HepG2 (cell line): ENCODE measurements at regions not wholly inside any gene's neighbourhood (a gene's known extent, or its start where the extent isn't known, plus 50 kb on each side); places are given as distances from the start of the nearest gene placed in this dataset.

ENCODE experiments used
- CTCF ChIP-seq: sonication (generic); formaldehyde crosslinking; IDR thresholded peaks from 2 replicates; pipeline ENCODE4 v1.5.0; 2020; ENCODE audit warnings: mild to moderate bottlenecking, missing genetic modification reagents, moderate library complexity
- ELK4 ChIP-seq: sonication (generic); formaldehyde crosslinking; IDR thresholded peaks from 2 replicates; pipeline ENCODE4 v1.9.0; 2021; ENCODE audit warnings: missing genetic modification reagents, borderline replicate concordance
- FLYWCH1 ChIP-seq: sonication (generic); formaldehyde crosslinking; IDR thresholded peaks from 2 replicates; pipeline ENCODE4 v1.8.1; 2023; ENCODE audit warnings: mild to moderate bottlenecking, missing genetic modification reagents
- KLF9 ChIP-seq: IDR thresholded peaks from 2 replicates; pipeline ENCODE4 v1.6.1; 2016; ENCODE audit warnings: low read depth
- ZNF414 ChIP-seq: sonication (generic); formaldehyde crosslinking; IDR thresholded peaks from 2 replicates; pipeline ENCODE4 v1.5.0; 2020; ENCODE audit warnings: missing genetic modification reagents
- ZNF7 ChIP-seq: IDR thresholded peaks from 2 replicates; pipeline ENCODE4 v1.6.1; 2016; ENCODE audit warnings: missing biosample characterization, missing genetic modification reagents
- TF ChIP-seq, protein P1 (sequence below), 2 experiments: IDR thresholded peaks; 2 replicates each; pipeline ENCODE4 v1.6.1; 2011 to 2012; ENCODE audit warnings: low read length in 2 of 2, borderline replicate concordance in 1 of 2, low read depth in 1 of 2, mild to moderate bottlenecking in 1 of 2, moderate library complexity in 1 of 2

- TF ChIP-seq ELK4 (CRISPR knock-in tag) (no peak), ZNF7 (CRISPR knock-in tag) (no peak), ZNF414 (CRISPR knock-in tag) (no peak), FLYWCH1 (no peak), KLF9 (CRISPR knock-in tag) (no peak), CTCF (CRISPR knock-in tag) (no peak)
- TF ChIP-seq, protein P1, sequence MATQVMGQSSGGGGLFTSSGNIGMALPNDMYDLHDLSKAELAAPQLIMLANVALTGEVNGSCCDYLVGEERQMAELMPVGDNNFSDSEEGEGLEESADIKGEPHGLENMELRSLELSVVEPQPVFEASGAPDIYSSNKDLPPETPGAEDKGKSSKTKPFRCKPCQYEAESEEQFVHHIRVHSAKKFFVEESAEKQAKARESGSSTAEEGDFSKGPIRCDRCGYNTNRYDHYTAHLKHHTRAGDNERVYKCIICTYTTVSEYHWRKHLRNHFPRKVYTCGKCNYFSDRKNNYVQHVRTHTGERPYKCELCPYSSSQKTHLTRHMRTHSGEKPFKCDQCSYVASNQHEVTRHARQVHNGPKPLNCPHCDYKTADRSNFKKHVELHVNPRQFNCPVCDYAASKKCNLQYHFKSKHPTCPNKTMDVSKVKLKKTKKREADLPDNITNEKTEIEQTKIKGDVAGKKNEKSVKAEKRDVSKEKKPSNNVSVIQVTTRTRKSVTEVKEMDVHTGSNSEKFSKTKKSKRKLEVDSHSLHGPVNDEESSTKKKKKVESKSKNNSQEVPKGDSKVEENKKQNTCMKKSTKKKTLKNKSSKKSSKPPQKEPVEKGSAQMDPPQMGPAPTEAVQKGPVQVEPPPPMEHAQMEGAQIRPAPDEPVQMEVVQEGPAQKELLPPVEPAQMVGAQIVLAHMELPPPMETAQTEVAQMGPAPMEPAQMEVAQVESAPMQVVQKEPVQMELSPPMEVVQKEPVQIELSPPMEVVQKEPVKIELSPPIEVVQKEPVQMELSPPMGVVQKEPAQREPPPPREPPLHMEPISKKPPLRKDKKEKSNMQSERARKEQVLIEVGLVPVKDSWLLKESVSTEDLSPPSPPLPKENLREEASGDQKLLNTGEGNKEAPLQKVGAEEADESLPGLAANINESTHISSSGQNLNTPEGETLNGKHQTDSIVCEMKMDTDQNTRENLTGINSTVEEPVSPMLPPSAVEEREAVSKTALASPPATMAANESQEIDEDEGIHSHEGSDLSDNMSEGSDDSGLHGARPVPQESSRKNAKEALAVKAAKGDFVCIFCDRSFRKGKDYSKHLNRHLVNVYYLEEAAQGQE (IDR thresholded peaks at IDR 0.05; ENCODE audit: borderline replicate concordance in 1 of 2, low read depth in 1 of 2, low read length in 2 of 2): no peak
Observed at GRCh38 chr9:83185488-83186154, 122.7 kb upstream of the RASEF start.
